ENCODE measurements at regions not wholly inside any gene's neighbourhood (a gene's known extent, or its start where the extent isn't known, plus 50 kb on each side); places are given as distances from the start of the nearest gene placed in this dataset.

GRCh38 chr21:28663111-28663693 lies 329.5 kb downstream of the LTN1 start (continued):
- TF ChIP-seq REST (IDR thresholded peaks at IDR 0.05; ENCODE audit: borderline replicate concordance) (no peak), REST (CRISPR knock-in tag; IDR thresholded peaks at IDR 0.05; ENCODE audit: low read depth) (no peak), PHB (CRISPR knock-in tag; IDR thresholded peaks at IDR 0.05) (no peak), FIP1L1 (IDR thresholded peaks at IDR 0.05; ENCODE audit: low read depth, low read length, poor library complexity, severe bottlenecking) (no peak), NR2F6 (CRISPR knock-in tag; IDR thresholded peaks at IDR 0.05) (no peak), TSHZ1 (CRISPR knock-in tag; IDR thresholded peaks at IDR 0.05) (no peak), HMGN3 (IDR thresholded peaks at IDR 0.05; ENCODE audit: borderline replicate concordance, extremely low read depth, insufficient read length, low read depth, low read length) (no peak), ZNF639 (CRISPR knock-in tag; conservative IDR thresholded peaks at IDR 0.05 in 1 of 2, IDR thresholded peaks at IDR 0.05 in 1 of 2) (no peak), STAT5B (CRISPR knock-in tag; IDR thresholded peaks at IDR 0.05) (no peak)
